Suprapubic skin (tissue), 4 donors: ENCODE measurements at regions not wholly inside any gene's neighbourhood (a gene's known extent, or its start where the extent isn't known, plus 50 kb on each side); places are given as distances from the start of the nearest gene placed in this dataset.

Experiments used
- DNase-seq, 2 donors: peaks; one replicate each; pipeline ENCODE4 v3.0.0-alpha.2; 2019; ENCODE audit warnings: low spot score in 2 of 2
- H3K27ac ChIP-seq: fragments of 200-600 bp; sonication (generic); one replicate; pipeline ENCODE4 v1.5.1; 2019
- H3K27me3 ChIP-seq: fragments of 200-600 bp; sonication (generic); one replicate; pipeline ENCODE4 v1.5.1; 2019
- H3K36me3 ChIP-seq: fragments of 200-600 bp; sonication (generic); one replicate; pipeline ENCODE4 v1.5.1; 2019
- H3K4me1 ChIP-seq: fragments of 200-600 bp; sonication (generic); one replicate; pipeline ENCODE4 v1.5.1; 2019
- H3K4me3 ChIP-seq: fragments of 200-600 bp; sonication (generic); one replicate; pipeline ENCODE4 v1.5.1; 2019; ENCODE audit warnings: mild to moderate bottlenecking
- H3K9me3 ChIP-seq: fragments of 200-600 bp; sonication (generic); one replicate; pipeline ENCODE4 v1.5.1; 2019
- EP300 ChIP-seq: sonication (generic); formaldehyde crosslinking; IDR thresholded peaks from one replicate; pipeline ENCODE4 v1.6.1; 2017; ENCODE audit warnings: antibody characterized with exemption
- POLR2A ChIP-seq, 2 donors: fragments of 450-650 bp; IDR thresholded peaks; one replicate each; pipeline ENCODE4 v1.6.1; 2017; ENCODE audit warnings: antibody characterized with exemption in 2 of 2, mild to moderate bottlenecking in 2 of 2, moderate library complexity in 2 of 2
- POLR2AphosphoS5 ChIP-seq, 3 donors: sonication (generic); formaldehyde crosslinking; IDR thresholded peaks; one replicate each; pipeline ENCODE4 v1.6.1; 2017; ENCODE audit warnings: antibody characterized with exemption in 3 of 3
- WGBS: methylation state at CpG from one replicate; pipeline ENCODE4 v1.1.5; 2018; 5-methylcytosine and 5-hydroxymethylcytosine counted together
- TF ChIP-seq, protein P1 (sequence below), 2 donors: fragments of 200-600 bp in 1 of 2; fragments of 450-650 bp in 1 of 2; sonication (generic) in 1 of 2; IDR thresholded peaks; one replicate each; pipeline ENCODE4 v1.5.1; 2016 to 2019; ENCODE audit warnings: antibody characterized with exemption in 2 of 2, mild to moderate bottlenecking in 1 of 2, moderate library complexity in 1 of 2

DNA sequence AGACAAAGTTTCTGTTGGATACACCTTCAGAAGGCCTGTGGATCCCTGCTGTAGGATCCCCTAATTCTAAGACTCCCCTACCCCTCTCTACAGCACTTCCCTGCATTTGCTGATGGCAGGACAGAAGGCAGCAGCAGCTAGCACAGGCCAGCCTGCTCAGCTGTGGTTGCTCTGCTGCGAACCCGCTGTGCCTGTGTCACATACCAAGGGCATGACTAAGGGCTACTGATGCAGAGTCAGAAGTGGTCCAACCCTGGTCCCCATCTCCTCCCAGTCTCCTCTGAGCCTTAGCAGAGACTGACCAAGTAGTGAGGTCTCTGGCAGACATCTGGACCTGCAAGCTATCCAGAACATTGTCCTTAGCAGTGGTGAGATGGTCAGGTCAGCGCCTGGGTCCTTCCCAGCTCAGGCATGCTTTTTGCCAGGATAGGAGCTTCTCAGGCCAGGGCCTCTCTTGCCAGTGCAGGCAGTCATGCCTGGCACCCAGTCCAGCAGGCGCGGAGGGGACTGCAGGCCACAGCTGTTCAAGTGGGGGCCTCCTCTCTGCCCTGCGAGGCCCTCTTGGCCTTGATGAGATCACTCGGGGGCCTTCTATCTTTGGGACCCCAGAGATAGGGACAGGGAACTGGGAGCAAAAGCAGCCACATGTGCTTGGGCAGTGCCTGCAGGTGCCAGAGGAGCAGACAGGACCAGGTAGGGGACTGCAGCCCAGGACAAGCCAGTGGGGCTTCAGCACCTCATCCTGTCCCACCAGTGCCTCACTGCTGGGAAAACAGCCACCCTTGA, 146.4 kb downstream of the ZNF248 start:
- DNase-seq, result no peak
- WGBS, result 92% methylated on average over 5 of the region's 7 CpGs
- H3K4me1 ChIP-seq, result no peaks in the 10 kb centered on the region
- no peak overlapping the region for H3K4me3 ChIP-seq
- no peak overlapping the region for H3K27ac ChIP-seq
- H3K9me3 ChIP-seq, result no peaks in the 10 kb centered on the region
- no peaks in the 10 kb centered on the region for H3K27me3 ChIP-seq
- TF ChIP-seq EP300 (no peak), POLR2AphosphoS5 (IDR thresholded peaks at IDR 0.05) (no peak), POLR2A (IDR thresholded peaks at IDR 0.05) (no peak)
- TF ChIP-seq, protein P1, sequence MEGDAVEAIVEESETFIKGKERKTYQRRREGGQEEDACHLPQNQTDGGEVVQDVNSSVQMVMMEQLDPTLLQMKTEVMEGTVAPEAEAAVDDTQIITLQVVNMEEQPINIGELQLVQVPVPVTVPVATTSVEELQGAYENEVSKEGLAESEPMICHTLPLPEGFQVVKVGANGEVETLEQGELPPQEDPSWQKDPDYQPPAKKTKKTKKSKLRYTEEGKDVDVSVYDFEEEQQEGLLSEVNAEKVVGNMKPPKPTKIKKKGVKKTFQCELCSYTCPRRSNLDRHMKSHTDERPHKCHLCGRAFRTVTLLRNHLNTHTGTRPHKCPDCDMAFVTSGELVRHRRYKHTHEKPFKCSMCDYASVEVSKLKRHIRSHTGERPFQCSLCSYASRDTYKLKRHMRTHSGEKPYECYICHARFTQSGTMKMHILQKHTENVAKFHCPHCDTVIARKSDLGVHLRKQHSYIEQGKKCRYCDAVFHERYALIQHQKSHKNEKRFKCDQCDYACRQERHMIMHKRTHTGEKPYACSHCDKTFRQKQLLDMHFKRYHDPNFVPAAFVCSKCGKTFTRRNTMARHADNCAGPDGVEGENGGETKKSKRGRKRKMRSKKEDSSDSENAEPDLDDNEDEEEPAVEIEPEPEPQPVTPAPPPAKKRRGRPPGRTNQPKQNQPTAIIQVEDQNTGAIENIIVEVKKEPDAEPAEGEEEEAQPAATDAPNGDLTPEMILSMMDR (IDR thresholded peaks at IDR 0.05), result no peak
- no peaks in the 10 kb centered on the region for H3K36me3 ChIP-seq

DNA sequence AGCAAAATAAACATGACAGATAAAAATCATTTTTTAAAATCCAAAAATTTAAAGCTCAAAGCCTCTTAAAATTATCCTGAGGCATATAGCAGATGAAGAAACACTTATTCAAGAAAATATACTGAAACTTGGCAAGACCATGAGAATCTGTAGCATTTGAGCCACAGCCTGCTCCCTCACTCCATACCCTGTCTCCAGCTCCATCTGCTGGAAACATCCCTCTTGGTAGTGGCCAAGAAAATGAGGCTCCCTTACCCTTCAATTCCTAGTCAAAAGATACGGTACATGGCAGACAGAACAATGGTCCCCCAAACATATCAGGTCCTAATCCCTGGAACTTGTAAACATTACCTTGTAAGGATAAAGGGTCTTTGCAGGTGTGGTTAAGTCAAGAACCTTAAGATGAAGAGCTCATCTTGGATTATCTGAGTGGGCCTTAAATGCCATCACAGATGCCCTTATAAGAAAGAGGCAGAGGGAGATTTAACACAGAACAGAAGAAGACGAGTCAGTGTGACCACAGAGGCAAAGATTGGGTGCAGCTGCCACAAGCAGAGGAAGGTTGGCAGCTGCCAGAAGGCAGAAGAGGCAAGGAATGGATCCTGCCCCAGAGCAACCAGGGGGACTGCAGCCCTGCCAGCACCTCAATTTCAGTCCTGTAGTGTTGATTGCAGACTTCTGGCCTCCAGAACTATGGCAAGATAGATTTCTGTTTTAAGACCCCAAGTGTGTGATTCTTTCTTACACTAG, 149.4 kb downstream of the ZNF248 start:
- Histone ChIP-seq H3K4me1 (no peaks in the 10 kb centered on the region), H3K27ac (no peak overlapping the region), H3K27me3 (no peaks in the 10 kb centered on the region), H3K36me3 (no peaks in the 10 kb centered on the region), H3K9me3 (no peaks in the 10 kb centered on the region), H3K4me3 (no peak overlapping the region)
- WGBS, result 54% methylated on average over 2 of the region's 2 CpGs
- DNase-seq, result no peak
- TF ChIP-seq POLR2AphosphoS5 (IDR thresholded peaks at IDR 0.05) (no peak), POLR2A (IDR thresholded peaks at IDR 0.05) (no peak), EP300 (no peak)
- TF ChIP-seq, protein P1 (IDR thresholded peaks at IDR 0.05), result no peak

DNA sequence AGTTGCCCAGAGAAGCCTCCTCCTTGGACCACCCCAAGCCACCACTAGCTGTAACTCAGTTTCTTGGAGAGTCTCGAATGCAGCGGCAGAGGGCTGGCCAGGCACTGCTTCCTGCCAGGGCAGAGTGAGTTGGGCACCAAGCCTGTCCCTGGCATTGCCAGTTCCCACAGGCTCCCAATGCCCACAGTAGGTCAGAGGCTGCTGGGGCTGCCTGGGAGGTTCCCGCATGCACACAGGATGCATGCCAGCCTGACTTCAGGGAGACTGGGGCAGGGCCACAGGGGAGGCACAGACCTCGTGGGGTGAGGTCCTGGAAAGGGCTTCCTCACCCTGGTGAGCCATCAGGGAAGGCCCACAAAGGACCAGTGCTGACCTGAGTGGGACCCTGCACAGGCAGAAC, 152.8 kb downstream of the ZNF248 start:
- TF ChIP-seq EP300 (no peak), POLR2A (IDR thresholded peaks at IDR 0.05) (no peak), POLR2AphosphoS5 (IDR thresholded peaks at IDR 0.05) (no peak)
- TF ChIP-seq, protein P1 (IDR thresholded peaks at IDR 0.05), result no peak

DNA sequence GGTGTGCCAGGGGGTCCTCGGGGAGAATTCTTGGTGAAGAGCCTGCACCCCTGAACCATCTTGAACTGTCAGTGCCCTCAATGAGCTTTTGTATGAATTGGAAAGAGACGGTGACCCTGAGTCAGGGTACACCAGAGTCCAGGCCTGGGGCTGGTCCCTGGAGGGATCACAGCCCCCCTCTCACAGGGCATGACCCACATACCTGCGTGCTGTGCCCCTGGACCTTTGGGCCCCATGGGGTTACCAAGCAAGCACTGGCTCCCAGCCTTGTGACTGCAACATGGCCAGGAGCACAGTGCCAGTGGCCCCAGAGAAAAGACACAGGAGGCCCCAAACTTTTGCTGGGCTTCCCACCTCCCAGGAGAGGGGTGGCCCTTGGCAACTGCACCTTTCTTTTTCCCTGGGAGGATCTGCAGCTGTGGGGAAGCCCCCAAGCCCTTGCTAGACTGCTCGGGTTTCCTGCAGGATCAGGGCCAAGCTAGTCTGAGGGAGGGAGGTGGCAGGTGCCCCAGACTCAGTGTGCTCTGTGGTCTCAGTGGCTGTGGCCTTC, 153.5 kb downstream of the ZNF248 start:
- Histone ChIP-seq H3K27me3 (no peaks in the 10 kb centered on the region), H3K4me1 (no peaks in the 10 kb centered on the region), H3K27ac (no peak overlapping the region), H3K36me3 (no peaks in the 10 kb centered on the region), H3K4me3 (no peak overlapping the region), H3K9me3 (no peaks in the 10 kb centered on the region)
- TF ChIP-seq POLR2A (IDR thresholded peaks at IDR 0.05) (no peak), EP300 (no peak), POLR2AphosphoS5 (IDR thresholded peaks at IDR 0.05) (no peak)
- TF ChIP-seq, protein P1 (IDR thresholded peaks at IDR 0.05), result no peak
- DNase-seq, result no peak
- WGBS, result 88% methylated on average over 3 of the region's 4 CpGs

More for the DNA sequence above, 152.8 kb downstream of the ZNF248 start:
- WGBS, result no CpG with 5 or more reads among the region's 4 CpGs
- H3K36me3 ChIP-seq, result no peaks in the 10 kb centered on the region
- H3K4me1 ChIP-seq, result no peaks in the 10 kb centered on the region
- no peak overlapping the region for H3K4me3 ChIP-seq
- H3K9me3 ChIP-seq, result no peaks in the 10 kb centered on the region
- no peak for DNase-seq
- no peak overlapping the region for H3K27ac ChIP-seq
- H3K27me3 ChIP-seq, result no peaks in the 10 kb centered on the region

DNA sequence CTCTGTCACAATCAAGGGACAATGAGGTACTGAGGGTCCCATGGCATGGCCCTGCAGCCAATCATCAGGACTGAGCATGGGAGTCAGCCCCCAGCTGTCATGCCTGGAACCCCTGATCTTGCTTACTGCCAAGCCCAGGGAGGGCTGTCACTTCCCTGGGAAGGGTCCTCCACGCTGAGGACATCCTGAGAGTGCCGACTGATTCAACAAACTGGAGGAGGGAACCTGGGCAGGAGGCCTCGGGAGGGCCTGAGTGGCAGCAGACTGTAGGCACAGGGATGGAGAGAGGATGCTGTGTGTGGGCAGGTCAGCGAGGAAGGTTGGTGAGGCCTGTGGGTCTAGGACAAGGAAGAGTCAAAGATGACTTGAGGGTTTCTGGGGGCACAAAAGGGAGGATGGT, 154.3 kb downstream of the ZNF248 start:
- Histone ChIP-seq H3K4me1 (no peaks in the 10 kb centered on the region), H3K4me3 (no peak overlapping the region), H3K27ac (no peak overlapping the region), H3K9me3 (no peaks in the 10 kb centered on the region), H3K36me3 (no peaks in the 10 kb centered on the region), H3K27me3 (no peaks in the 10 kb centered on the region)
- WGBS, result 71% methylated on average over 3 of the region's 4 CpGs
- TF ChIP-seq, protein P1 (IDR thresholded peaks at IDR 0.05), result no peak
- TF ChIP-seq POLR2AphosphoS5 (IDR thresholded peaks at IDR 0.05), result no peak
- no peak for TF ChIP-seq EP300
- no peak for TF ChIP-seq POLR2A (IDR thresholded peaks at IDR 0.05)
- DNase-seq, result no peak
